Pancreas (tissue), 10 donors: ENCODE measurements at regions not wholly inside any gene's neighbourhood (a gene's known extent, or its start where the extent isn't known, plus 50 kb on each side); places are given as distances from the start of the nearest gene placed in this dataset.

Source experiments
- ATAC-seq, 4 donors: fragments of 200-7000 bp; cut with Tn5 transposase; one replicate each; pipeline versions ENCODE4 v1.8.0 to v1.9.1; 2020; ENCODE audit warnings: mild to moderate bottlenecking in 4 of 4, moderate library complexity in 4 of 4
- DNase-seq, 6 donors: peaks; one replicate each; pipeline ENCODE4 v3.0.0-alpha.2; 2020
- FAIRE-seq: peaks from 2 replicates; lab custom pipeline; 2012; peaks lifted over from hg19 to GRCh38; lab: Jason Lieb, UNC
- H3K27ac ChIP-seq, 4 donors: fragments of 200-600 bp; sonication (generic); 1 replicate in 3 of 4; 2 replicates in 1 of 4; pipeline versions ENCODE4 v1.5.0 to v1.8.0; 2020
- H3K27me3 ChIP-seq, 4 donors: fragments of 200-600 bp; one replicate each; pipeline ENCODE4 v1.8.0; 2021
- H3K36me3 ChIP-seq, 3 donors: fragments of 200-600 bp; sonication (generic) in 1 of 3; one replicate each; pipeline versions ENCODE4 v1.5.0 to v1.8.0; 2020 to 2021
- H3K4me1 ChIP-seq, 3 donors: fragments of 200-600 bp; one replicate each; pipeline ENCODE4 v1.8.0; 2021
- H3K4me3 ChIP-seq, 4 donors: fragments of 200-600 bp; sonication (generic) in 2 of 4; one replicate each; pipeline versions ENCODE4 v1.5.0 to v1.8.0; 2020 to 2021
- H3K9me3 ChIP-seq, 4 donors: fragments of 200-600 bp; one replicate each; pipeline ENCODE4 v1.8.0; 2021
- CTCF ChIP-seq, 4 donors: fragments of 200-600 bp; sonication (generic) in 3 of 4; IDR thresholded peaks; one replicate each; pipeline versions ENCODE4 v1.5.0 to v1.8.0; 2021; ENCODE audit warnings: antibody characterized with exemption in 4 of 4
- WGBS, 2 donors: extraction: QIAGEN DNeasy Blood & Tissue Kit; methylation state at CpG; one replicate each; pipeline ENCODE4 v1.1.7; 2013; 5-methylcytosine and 5-hydroxymethylcytosine counted together
- intact Hi-C, 3 donors: fragments of 100-400 bp; cut with DNase I; formaldehyde crosslinking; loops; one replicate each; pipeline versions ENCODE4 v1.11.1 to v1.14.2; 2022
- donor health status: healthy with polysubstance abuse.
- donor health status: DM: no; HTN: no; CAD: no; lungs with moderate emphysema.
- donor health status: DM: no; HTN: no; CAD: no.
- donor health status: control.
- donor health status: control.
- donor health status: Bipolar disorder and iron deficiency.
- donor health status: DM: yes; HTN: yes; CAD: no.
- donor health status: DM: no; HTN: no; CAD: no.
- donor health status: DM: no; HTN: no; CAD: no.
- donor health status: DM: yes; HTN: yes; CAD: no.

GRCh38 chr18:29930231-29930630 is 1112.3 kb downstream of the DSC3 start:
- intact Hi-C loops, result no loop called here
- Histone ChIP-seq H3K27me3 (no peaks in the 10 kb centered on the region), H3K36me3 (no peaks in the 10 kb centered on the region), H3K4me3 (no peak overlapping the region), H3K27ac (no peak overlapping the region), H3K9me3 (no peaks in the 10 kb centered on the region), H3K4me1 (no peaks in the 10 kb centered on the region)
- no peak for TF ChIP-seq CTCF (IDR thresholded peaks at IDR 0.05)
- WGBS, 2 donors, result 4 to 6% methylated on average over 1 of the region's 1 CpG
- no peak for DNase-seq
- no peak for FAIRE-seq
- ATAC-seq, result no peak

GRCh38 chr18:29928081-29928480 is 1114.5 kb downstream of the DSC3 start:
- ATAC-seq (no peak), FAIRE-seq (no peak), DNase-seq (no peak)
- H3K36me3 ChIP-seq, result no peaks in the 10 kb centered on the region
- H3K4me1 ChIP-seq, result no peaks in the 10 kb centered on the region
- H3K27ac ChIP-seq, result no peak overlapping the region
- no peak overlapping the region for H3K4me3 ChIP-seq
- WGBS, 2 donors, result 40 to 43% methylated on average over 6 of the region's 6 CpGs
- no peaks in the 10 kb centered on the region for H3K9me3 ChIP-seq
- TF ChIP-seq CTCF (IDR thresholded peaks at IDR 0.05), result no peak
- intact Hi-C loops, result no loop called here
- H3K27me3 ChIP-seq, result peaks cover 0 to 3% (median 0%) of the 10 kb centered on the region in 4 donors

GRCh38 chr18:29925566-29925965 is 1117.0 kb downstream of the DSC3 start:
- FAIRE-seq, result no peak
- no peaks in the 10 kb centered on the region for H3K36me3 ChIP-seq
- H3K4me3 ChIP-seq, result no peak overlapping the region
- no peaks in the 10 kb centered on the region for H3K9me3 ChIP-seq
- no peak for DNase-seq
- no peak for TF ChIP-seq CTCF (IDR thresholded peaks at IDR 0.05)
- H3K27ac ChIP-seq, result no peak overlapping the region
- no peaks in the 10 kb centered on the region for H3K4me1 ChIP-seq
- peaks cover 0 to 3% (median 1%) of the 10 kb centered on the region in 4 donors for H3K27me3 ChIP-seq
- ATAC-seq, result no peak
- 80 to 91% methylated on average over 1 of the region's 1 CpG for WGBS, 2 donors
- intact Hi-C loops, result no loop called here

GRCh38 chr18:29912351-29912750 is 1130.2 kb downstream of the DSC3 start:
- Histone ChIP-seq H3K4me3 (no peak overlapping the region), H3K4me1 (no peaks in the 10 kb centered on the region), H3K27me3 (no peaks in the 10 kb centered on the region), H3K36me3 (no peaks in the 10 kb centered on the region), H3K9me3 (no peaks in the 10 kb centered on the region), H3K27ac (no peak overlapping the region)
- intact Hi-C loops, result no loop called here
- ATAC-seq (no peak), FAIRE-seq (no peak), DNase-seq (peak in 1 of 6 donors; percentile 31)
- 53 to 62% methylated on average over 7 of the region's 7 CpGs for WGBS, 2 donors
- no peak for TF ChIP-seq CTCF (IDR thresholded peaks at IDR 0.05)

GRCh38 chr18:29892960-29893558 is 1149.5 kb downstream of the DSC3 start:
- 51 to 57% methylated on average over 2 of the region's 2 CpGs for WGBS, 2 donors
- no peak overlapping the region for H3K4me3 ChIP-seq
- no peaks in the 10 kb centered on the region for H3K4me1 ChIP-seq
- no peaks in the 10 kb centered on the region for H3K36me3 ChIP-seq
- no peaks in the 10 kb centered on the region for H3K9me3 ChIP-seq
- peak in 3 of 4 donors; percentile 6 to 26 (median 9) for TF ChIP-seq CTCF (IDR thresholded peaks at IDR 0.05)
- DNase-seq (no peak), FAIRE-seq (no peak), ATAC-seq (no peak)
- intact Hi-C loops, result no loop called here
- H3K27me3 ChIP-seq, result peaks cover 0 to 8% (median 0%) of the 10 kb centered on the region in 4 donors
- no peak overlapping the region for H3K27ac ChIP-seq
